ENCODE measurements at regions not wholly inside any gene's neighbourhood (a gene's known extent, or its start where the extent isn't known, plus 50 kb on each side); places are given as distances from the start of the nearest gene placed in this dataset.

- WGBS (ENCODE audit: insufficient coverage, low coverage, missing lambda C conversion rate), result 0% methylated on average over 3 of the region's 3 CpGs
- 0 out of 3 replicates have a peak, but pooled peaks have one; percentile 56 for ATAC-seq
- H3K9ac ChIP-seq (ENCODE audit: insufficient read depth in 1 of 2, low read depth in 2 of 2, low read length in 2 of 2), result no peak overlapping the region
- TF ChIP-seq STAG1 (CRISPR knock-in tag; IDR thresholded peaks at IDR 0.05; ENCODE audit: borderline replicate concordance) (peak; percentile 27; the same call in 1 of the 2 replicates), GATA2 (CRISPR knock-in tag; IDR thresholded peaks at IDR 0.05) (peak; percentile 48; the same call in 1 of the 2 replicates), GTF2B (IDR thresholded peaks at IDR 0.05; ENCODE audit: extremely low read depth, insufficient read length) (no peak), DEAF1 (CRISPR knock-in tag; IDR thresholded peaks at IDR 0.05) (0 out of 2 replicates have a peak, but pooled peaks have one; percentile 35), RAD21 (CRISPR knock-in tag; conservative IDR thresholded peaks at IDR 0.05 in 1 of 2, IDR thresholded peaks at IDR 0.05 in 1 of 2) (peak; percentile 64 to 74), TRIM28 (IDR thresholded peaks at IDR 0.05) (no peak), ZNF197 (CRISPR knock-in tag; IDR thresholded peaks at IDR 0.05; ENCODE audit: low read depth) (no peak)
- TF ChIP-seq, protein P1, sequence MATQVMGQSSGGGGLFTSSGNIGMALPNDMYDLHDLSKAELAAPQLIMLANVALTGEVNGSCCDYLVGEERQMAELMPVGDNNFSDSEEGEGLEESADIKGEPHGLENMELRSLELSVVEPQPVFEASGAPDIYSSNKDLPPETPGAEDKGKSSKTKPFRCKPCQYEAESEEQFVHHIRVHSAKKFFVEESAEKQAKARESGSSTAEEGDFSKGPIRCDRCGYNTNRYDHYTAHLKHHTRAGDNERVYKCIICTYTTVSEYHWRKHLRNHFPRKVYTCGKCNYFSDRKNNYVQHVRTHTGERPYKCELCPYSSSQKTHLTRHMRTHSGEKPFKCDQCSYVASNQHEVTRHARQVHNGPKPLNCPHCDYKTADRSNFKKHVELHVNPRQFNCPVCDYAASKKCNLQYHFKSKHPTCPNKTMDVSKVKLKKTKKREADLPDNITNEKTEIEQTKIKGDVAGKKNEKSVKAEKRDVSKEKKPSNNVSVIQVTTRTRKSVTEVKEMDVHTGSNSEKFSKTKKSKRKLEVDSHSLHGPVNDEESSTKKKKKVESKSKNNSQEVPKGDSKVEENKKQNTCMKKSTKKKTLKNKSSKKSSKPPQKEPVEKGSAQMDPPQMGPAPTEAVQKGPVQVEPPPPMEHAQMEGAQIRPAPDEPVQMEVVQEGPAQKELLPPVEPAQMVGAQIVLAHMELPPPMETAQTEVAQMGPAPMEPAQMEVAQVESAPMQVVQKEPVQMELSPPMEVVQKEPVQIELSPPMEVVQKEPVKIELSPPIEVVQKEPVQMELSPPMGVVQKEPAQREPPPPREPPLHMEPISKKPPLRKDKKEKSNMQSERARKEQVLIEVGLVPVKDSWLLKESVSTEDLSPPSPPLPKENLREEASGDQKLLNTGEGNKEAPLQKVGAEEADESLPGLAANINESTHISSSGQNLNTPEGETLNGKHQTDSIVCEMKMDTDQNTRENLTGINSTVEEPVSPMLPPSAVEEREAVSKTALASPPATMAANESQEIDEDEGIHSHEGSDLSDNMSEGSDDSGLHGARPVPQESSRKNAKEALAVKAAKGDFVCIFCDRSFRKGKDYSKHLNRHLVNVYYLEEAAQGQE (IDR thresholded peaks at IDR 0.05; ENCODE audit: borderline replicate concordance), result peak; percentile 39; the same call in 1 of the 2 replicates
- TF ChIP-seq, protein P1 (CRISPR knock-in tag; IDR thresholded peaks at IDR 0.05; ENCODE audit: low read depth), result no peak
These were observed 160.9 kb downstream of the SPTSSA start for GRCh38 chr14:34300882-34301734.

More at GRCh38 chr14:34300882-34301734, 160.9 kb downstream of the SPTSSA start:
- in situ Hi-C loops (cut with MboI) (loop anchor here (25.0 kb wide), 1 partner anchor 1589 kb away; no protein-coding TSS in a partner anchor), intact Hi-C loops (cut with micrococcal nuclease) (loop anchor here (10.0 kb wide), 2 partner anchors 456 to 1716 kb away; no protein-coding TSS in a partner anchor)
- H2AFZ ChIP-seq (ENCODE audit: low read depth, low read length), result no peak overlapping the region
- no peaks in the 10 kb centered on the region for H3K36me3 ChIP-seq (ENCODE audit: control insufficient read depth, insufficient read depth, low read length)
- H3K9me3 ChIP-seq (replicated peaks; ENCODE audit: control insufficient read depth, insufficient read depth, low read depth, low read length), result no peaks in the 10 kb centered on the region
- FAIRE-seq (peak; percentile 78), DNase-seq (ENCODE audit: extremely low read depth in 1 of 4, low spot score in 3 of 4) (peak; percentile 28 to 52 (median 38))
- no TSS peak for BruUV-seq (replicated peaks)
- ChIA-PET POLR2A (interaction anchor here (0.5 kb wide), 1 partner anchor 21 kb away, joined by 3 read pairs; no protein-coding TSS in a partner anchor), CTCF (ENCODE audit: low intra/inter-chr PET ratio) (interaction anchor here (0.7 to 1.2 kb wide), 2 partner anchors 509 to 1725 kb away, joined by 3 to 5 read pairs; no protein-coding TSS in a partner anchor)
- no peaks in the 10 kb centered on the region for H3K9me1 ChIP-seq (ENCODE audit: control insufficient read depth, insufficient read depth, low read length)
- no peak overlapping the region for H3K4me2 ChIP-seq (ENCODE audit: insufficient read depth, low read length)
- H3K27me3 ChIP-seq (ENCODE audit: control insufficient read depth in 2 of 2, insufficient read depth in 2 of 2, low read length in 2 of 2), result peaks cover 2 to 5% of the 10 kb centered on the region in 2 experiments; a peak in 2 of 5 replicates
- H3K79me2 ChIP-seq (ENCODE audit: control insufficient read depth, insufficient read depth, low read length), result no peaks in the 10 kb centered on the region
- no peak overlapping the region for H3K27ac ChIP-seq (ENCODE audit: extremely low read depth, low read depth, low read length)
- no peaks in the 10 kb centered on the region; the same call in 1 of the 2 replicates for H4K20me1 ChIP-seq (replicated peaks; ENCODE audit: control insufficient read depth, insufficient read depth, low read length)
- no peak overlapping the region for H3K4me3 ChIP-seq
- H3K4me1 ChIP-seq (replicated peaks in 1 of 2; ENCODE audit: control insufficient read depth in 2 of 2, insufficient read depth in 2 of 2, low read length in 2 of 2), result no peaks in the 10 kb centered on the region

Measured in K562 (cell line).